Fibroblast of pulmonary artery (primary cell): ENCODE measurements at regions not wholly inside any gene's neighbourhood (a gene's known extent, or its start where the extent isn't known, plus 50 kb on each side); places are given as distances from the start of the nearest gene placed in this dataset.
"Not testable (repeated sequence)": the region's sequence is repeated elsewhere in the genome, so short reads cannot be mapped to it uniquely, and the experiment has no call there.

Experiments used
- DNase-seq: peaks from one replicate; pipeline ENCODE4 v3.0.0-alpha.2; 2010; ENCODE audit warnings: low read depth
- H3K4me3 ChIP-seq: replicated peaks from 2 replicates; pipeline ENCODE4 v1.5.1; 2011; ENCODE audit warnings: low read depth, mild to moderate bottlenecking, control low read depth, low read length, moderate library complexity
- TF ChIP-seq, protein P1 (sequence below): IDR thresholded peaks from 2 replicates; pipeline ENCODE4 v1.5.1; 2011; ENCODE audit warnings: mild to moderate bottlenecking, control low read depth, low read length, inconsistent platforms; ENCODE audit errors: missing control alignments

DNA sequence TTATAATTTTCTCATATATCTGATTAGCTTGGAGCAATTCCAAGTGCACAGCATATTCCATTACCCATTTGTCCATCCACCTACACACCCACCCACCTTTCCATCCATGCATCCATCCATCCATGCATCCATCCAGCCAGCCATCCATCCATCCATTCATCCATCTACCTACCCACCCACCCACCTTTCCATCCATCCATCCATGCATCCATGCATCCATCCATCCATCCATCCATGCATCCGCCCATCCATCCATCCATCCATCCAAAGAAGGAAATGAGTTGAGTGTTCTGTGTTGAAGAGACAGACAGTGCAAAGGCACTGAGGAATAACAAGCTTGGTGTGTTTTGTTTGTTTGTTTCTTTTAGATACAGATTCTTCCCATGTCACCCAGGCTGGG is 78.7 kb upstream of the FAM20A start:
- no peak for DNase-seq
- H3K4me3 ChIP-seq, result no peak overlapping the region
- TF ChIP-seq, protein P1, sequence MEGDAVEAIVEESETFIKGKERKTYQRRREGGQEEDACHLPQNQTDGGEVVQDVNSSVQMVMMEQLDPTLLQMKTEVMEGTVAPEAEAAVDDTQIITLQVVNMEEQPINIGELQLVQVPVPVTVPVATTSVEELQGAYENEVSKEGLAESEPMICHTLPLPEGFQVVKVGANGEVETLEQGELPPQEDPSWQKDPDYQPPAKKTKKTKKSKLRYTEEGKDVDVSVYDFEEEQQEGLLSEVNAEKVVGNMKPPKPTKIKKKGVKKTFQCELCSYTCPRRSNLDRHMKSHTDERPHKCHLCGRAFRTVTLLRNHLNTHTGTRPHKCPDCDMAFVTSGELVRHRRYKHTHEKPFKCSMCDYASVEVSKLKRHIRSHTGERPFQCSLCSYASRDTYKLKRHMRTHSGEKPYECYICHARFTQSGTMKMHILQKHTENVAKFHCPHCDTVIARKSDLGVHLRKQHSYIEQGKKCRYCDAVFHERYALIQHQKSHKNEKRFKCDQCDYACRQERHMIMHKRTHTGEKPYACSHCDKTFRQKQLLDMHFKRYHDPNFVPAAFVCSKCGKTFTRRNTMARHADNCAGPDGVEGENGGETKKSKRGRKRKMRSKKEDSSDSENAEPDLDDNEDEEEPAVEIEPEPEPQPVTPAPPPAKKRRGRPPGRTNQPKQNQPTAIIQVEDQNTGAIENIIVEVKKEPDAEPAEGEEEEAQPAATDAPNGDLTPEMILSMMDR, result no peak

DNA sequence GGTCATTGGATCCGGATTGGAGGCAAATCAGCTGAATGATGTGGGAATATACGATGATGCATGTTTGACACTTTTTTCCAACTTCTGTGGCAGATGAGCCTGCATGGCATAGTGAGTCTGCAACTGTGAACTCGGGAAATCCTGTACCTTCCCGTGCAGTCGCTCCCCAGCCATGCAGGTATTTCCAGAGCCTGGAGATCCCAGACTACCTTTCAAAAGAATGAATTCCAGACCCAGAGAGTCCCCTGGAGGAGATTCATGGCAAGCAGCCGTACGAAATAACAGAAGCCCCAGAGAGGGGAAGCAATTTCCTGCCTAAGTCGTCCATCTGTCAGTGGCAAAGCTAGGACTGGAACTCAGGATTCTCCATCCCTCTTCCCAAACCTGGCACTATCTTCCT is 75.7 kb upstream of the FAM20A start:
- TF ChIP-seq, protein P1, result no peak
- H3K4me3 ChIP-seq, result no peak overlapping the region
- DNase-seq, result no peak

DNA sequence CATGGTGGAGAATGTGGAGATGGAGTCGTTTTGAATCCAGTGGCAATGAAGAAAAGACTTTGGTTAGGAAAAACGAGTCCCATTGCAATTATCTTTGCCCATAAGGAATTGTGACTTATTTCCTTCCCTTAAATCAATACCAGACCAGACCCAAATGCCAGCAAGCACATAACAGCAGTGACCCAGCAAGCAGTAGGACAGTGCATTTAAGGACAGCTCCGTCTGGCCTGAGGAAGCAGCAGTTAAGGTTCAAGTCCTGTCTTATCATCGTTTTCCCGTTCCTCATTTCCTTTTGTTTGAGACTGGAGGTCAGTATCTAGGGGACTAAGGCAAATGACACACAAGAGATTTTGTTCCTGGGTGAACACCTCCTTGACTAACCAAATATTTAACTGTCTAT is 74.6 kb upstream of the FAM20A start:
- TF ChIP-seq, protein P1, result no peak
- H3K4me3 ChIP-seq, result no peak overlapping the region
- DNase-seq, result no peak

DNA sequence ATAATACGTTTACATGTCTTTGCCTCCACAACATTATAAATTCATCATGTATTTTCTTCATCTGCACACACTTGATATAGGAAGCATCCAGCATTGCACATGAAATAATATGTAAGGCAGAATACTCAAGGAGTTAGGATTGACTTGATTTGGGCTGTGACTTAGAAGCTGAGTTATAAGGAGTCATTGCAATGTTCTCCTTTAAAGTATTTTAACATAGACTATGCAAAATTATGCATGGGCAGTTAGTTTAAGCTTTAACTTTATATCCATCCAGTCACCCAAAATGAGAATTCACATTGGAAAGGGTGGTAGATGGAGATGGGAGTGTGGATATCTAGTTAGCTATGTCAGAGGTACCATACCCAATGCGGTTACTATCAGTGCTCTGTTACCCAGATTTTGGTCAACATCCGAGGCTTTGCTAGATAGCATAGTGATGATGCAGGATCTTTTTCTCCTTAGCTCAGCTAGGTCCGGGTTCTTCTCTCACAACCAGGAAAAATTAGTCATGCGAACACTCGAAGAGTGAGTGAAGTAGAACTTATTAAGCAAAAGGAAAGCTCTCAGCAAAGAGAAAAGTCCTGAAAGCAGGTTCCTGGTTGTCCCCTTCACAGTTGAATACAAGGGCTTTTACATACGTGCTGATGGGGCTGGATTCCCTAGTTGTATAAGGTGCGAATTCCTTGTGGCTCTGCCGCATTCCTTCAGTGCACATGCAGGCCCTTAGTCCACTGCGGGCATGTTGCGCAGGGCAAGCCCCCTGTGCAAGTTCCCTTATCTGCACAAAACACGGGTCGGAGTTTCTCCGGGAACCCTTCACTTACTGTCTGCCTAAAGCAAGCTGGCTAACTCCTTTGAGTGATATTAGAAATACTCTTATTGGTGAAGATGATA is 73.1 kb upstream of the FAM20A start:
- DNase-seq, result no peak
- H3K4me3 ChIP-seq, result no peak overlapping the region
- TF ChIP-seq, protein P1, result no peak

DNA sequence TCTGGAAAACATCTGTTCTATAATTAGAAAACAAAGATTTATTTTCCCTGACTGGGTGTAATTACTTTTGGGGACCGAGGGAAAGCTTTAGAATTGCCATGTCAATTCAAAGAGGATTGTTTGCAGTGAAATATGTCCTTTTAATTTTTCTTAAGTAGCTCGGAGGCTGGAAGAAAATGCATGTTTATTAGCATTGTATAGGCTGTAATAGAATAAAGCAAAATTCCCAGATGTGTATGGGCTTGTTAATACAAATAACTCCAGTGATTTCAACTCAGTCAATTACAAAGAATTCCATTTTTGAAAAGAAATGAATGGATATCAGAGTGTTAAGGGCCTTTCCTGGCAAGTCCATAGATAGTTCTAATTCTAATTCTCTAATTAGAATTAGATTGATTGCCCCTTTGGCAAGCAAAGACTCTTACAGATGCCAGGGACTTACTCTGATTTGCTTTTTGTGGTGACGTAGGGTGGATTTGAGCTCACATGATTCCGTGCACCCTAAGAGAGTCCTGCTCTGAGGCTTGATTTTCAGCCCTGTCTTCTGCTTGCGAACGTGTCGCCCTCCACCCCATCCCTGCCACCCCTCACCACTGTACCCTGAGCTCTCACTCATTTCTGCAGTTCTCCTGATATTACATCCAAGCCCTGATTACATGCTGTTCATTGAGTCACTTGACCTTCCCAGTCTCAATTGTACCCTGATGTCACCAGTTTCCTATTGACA is 70.0 kb upstream of the FAM20A start:
- TF ChIP-seq, protein P1, result no peak
- DNase-seq, result no peak
- H3K4me3 ChIP-seq, result no peak overlapping the region

GRCh38 chr17:68666438-68666837 is 65.3 kb upstream of the FAM20A start:
- DNase-seq, H3K4me3 ChIP-seq: not testable (repeated sequence)

- TF ChIP-seq, protein P1, result no peak
- H3K4me3 ChIP-seq, result no peak overlapping the region
- DNase-seq, result no peak
These were observed 64.2 kb upstream of the FAM20A start for GRCh38 chr17:68665373-68665772.
